Caco-2 (cell line): ENCODE measurements at regions not wholly inside any gene's neighbourhood (a gene's known extent, or its start where the extent isn't known, plus 50 kb on each side); places are given as distances from the start of the nearest gene placed in this dataset.

Experiments used
- BruUV-seq: library from RNA; stranded (reverse); fragments of 400-500 nt; replicated peaks from 2 replicates; lab custom pipeline; 2021; lab: Mats Ljungman, UMichigan
- CTCF ChIA-PET: fragments of 300-600 bp; sonication (Branson Sonifier 250); formaldehyde crosslinking; loops from one replicate; lab custom pipeline; 2022; ENCODE audit warnings: antibody characterized with exemption; lab: Charles Lee
- POLR2A ChIA-PET: fragments of 300-600 bp; sonication (Branson Sonifier 250); formaldehyde crosslinking; loops from one replicate; lab custom pipeline; 2022; ENCODE audit warnings: antibody characterized with exemption; lab: Charles Lee
- DNase-seq, 2 experiments: peaks; one replicate each; pipeline versions ENCODE4 v3.0.0 to v3.0.0-alpha.2; 2020 to 2022
- H3K27me3 ChIP-seq: replicated peaks from 2 replicates; pipeline ENCODE4 v1.6.0; 2011; ENCODE audit warnings: low read length; ENCODE audit not compliant: control insufficient read depth, insufficient read depth
- H3K36me3 ChIP-seq: 2 replicates; pipeline ENCODE4 v1.5.1; 2011; ENCODE audit warnings: low read length; ENCODE audit not compliant: control insufficient read depth, insufficient read depth
- H3K4me1 ChIP-seq: fragments of 250-450 bp; sonication (Bioruptor Pico); 2 replicates; pipeline ENCODE4 v1.5.1; 2020; ENCODE audit warnings: mild to moderate bottlenecking
- H3K4me3 ChIP-seq: 2 replicates; pipeline ENCODE4 v1.5.1; 2011; ENCODE audit warnings: low read depth, mild to moderate bottlenecking, control low read depth, low read length
- H3K9me3 ChIP-seq: fragments of 250-450 bp; sonication (Bioruptor Pico); 2 replicates; pipeline ENCODE4 v1.5.1; 2020; ENCODE audit warnings: mild to moderate bottlenecking, moderate library complexity
- H3K27ac Mint-ChIP-seq: one replicate; pipeline ENCODE4 v1.8.0; 2022; ENCODE audit warnings: mixed read lengths; ENCODE audit not compliant: unreplicated experiment
- H3K27me3 Mint-ChIP-seq: one replicate; pipeline ENCODE4 v1.8.0; 2022; ENCODE audit warnings: mixed read lengths; ENCODE audit not compliant: insufficient read depth, unreplicated experiment
- H3K36me3 Mint-ChIP-seq: one replicate; pipeline ENCODE4 v1.8.0; 2022; ENCODE audit warnings: mild to moderate bottlenecking, mixed read lengths; ENCODE audit not compliant: insufficient read depth, unreplicated experiment
- H3K4me1 Mint-ChIP-seq: one replicate; pipeline ENCODE4 v1.8.0; 2022; ENCODE audit warnings: low read depth, mixed read lengths; ENCODE audit not compliant: unreplicated experiment
- H3K4me3 Mint-ChIP-seq: one replicate; pipeline ENCODE4 v1.8.0; 2022; ENCODE audit warnings: mild to moderate bottlenecking, moderate library complexity, mixed read lengths; ENCODE audit not compliant: unreplicated experiment
- H3K9me3 Mint-ChIP-seq: one replicate; pipeline ENCODE4 v1.8.0; 2022; ENCODE audit warnings: mixed read lengths; ENCODE audit not compliant: unreplicated experiment
- intact Hi-C: fragments of 100-400 bp; cut with micrococcal nuclease; formaldehyde crosslinking; loops from one replicate; pipeline ENCODE4 v1.10.0; 2022; ENCODE audit not compliant: unreplicated experiment
- TF ChIP-seq, protein P1 (sequence below), 2 experiments: fragments of 200-600 bp in 1 of 2; IDR thresholded peaks; 1 replicate in 1 of 2; 2 replicates in 1 of 2; pipeline versions ENCODE4 v1.5.1 to v1.8.0; 2011 to 2022; ENCODE audit warnings: antibody characterized with exemption in 1 of 2, control low read depth in 1 of 2, inconsistent platforms in 1 of 2, low read depth in 1 of 2, low read length in 1 of 2, mild to moderate bottlenecking in 1 of 2, moderate library complexity in 1 of 2; ENCODE audit not compliant: insufficient read depth in 1 of 2, severe bottlenecking in 1 of 2, unreplicated experiment in 1 of 2

GRCh38 chr6:56357616-56358373 lies 110.4 kb upstream of the COL21A1 start:
- Mint-ChIP-seq H3K4me3 (no peak overlapping the region), H3K9me3 (peaks cover 11% of the 10 kb centered on the region), H3K36me3 (no peaks in the 10 kb centered on the region), H3K27me3 (no peaks in the 10 kb centered on the region), H3K4me1 (no peaks in the 10 kb centered on the region), H3K27ac (no peak overlapping the region)
- intact Hi-C loops = loop anchor here (2.0 to 10.0 kb wide), 3 partner anchors 43 to 497 kb away; no protein-coding TSS in a partner anchor
- TF ChIP-seq, protein P1, sequence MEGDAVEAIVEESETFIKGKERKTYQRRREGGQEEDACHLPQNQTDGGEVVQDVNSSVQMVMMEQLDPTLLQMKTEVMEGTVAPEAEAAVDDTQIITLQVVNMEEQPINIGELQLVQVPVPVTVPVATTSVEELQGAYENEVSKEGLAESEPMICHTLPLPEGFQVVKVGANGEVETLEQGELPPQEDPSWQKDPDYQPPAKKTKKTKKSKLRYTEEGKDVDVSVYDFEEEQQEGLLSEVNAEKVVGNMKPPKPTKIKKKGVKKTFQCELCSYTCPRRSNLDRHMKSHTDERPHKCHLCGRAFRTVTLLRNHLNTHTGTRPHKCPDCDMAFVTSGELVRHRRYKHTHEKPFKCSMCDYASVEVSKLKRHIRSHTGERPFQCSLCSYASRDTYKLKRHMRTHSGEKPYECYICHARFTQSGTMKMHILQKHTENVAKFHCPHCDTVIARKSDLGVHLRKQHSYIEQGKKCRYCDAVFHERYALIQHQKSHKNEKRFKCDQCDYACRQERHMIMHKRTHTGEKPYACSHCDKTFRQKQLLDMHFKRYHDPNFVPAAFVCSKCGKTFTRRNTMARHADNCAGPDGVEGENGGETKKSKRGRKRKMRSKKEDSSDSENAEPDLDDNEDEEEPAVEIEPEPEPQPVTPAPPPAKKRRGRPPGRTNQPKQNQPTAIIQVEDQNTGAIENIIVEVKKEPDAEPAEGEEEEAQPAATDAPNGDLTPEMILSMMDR (IDR thresholded peaks at IDR 0.05; ENCODE audit: insufficient read depth in 1 of 2, low read depth in 1 of 2, low read length in 1 of 2, severe bottlenecking in 1 of 2, unreplicated experiment in 1 of 2) = no peak
- H3K9me3 ChIP-seq = no peaks in the 10 kb centered on the region
- ChIA-PET CTCF (no interaction called here), POLR2A (no interaction called here)
- no peaks in the 10 kb centered on the region for H3K36me3 ChIP-seq
- no TSS peak for BruUV-seq
- no peaks in the 10 kb centered on the region for H3K4me1 ChIP-seq
- no peak overlapping the region for H3K4me3 ChIP-seq
- no peaks in the 10 kb centered on the region for H3K27me3 ChIP-seq
- DNase-seq = no peak

- Histone ChIP-seq H3K9me3 (no peaks in the 10 kb centered on the region), H3K4me3 (no peak overlapping the region), H3K27me3 (no peaks in the 10 kb centered on the region), H3K4me1 (no peaks in the 10 kb centered on the region), H3K36me3 (no peaks in the 10 kb centered on the region)
- TF ChIP-seq, protein P1 (IDR thresholded peaks at IDR 0.05; ENCODE audit: insufficient read depth in 1 of 2, low read depth in 1 of 2, low read length in 1 of 2, severe bottlenecking in 1 of 2, unreplicated experiment in 1 of 2) = no peak
- H3K9me3 Mint-ChIP-seq = peaks cover 11% of the 10 kb centered on the region
- H3K4me1 Mint-ChIP-seq = no peaks in the 10 kb centered on the region
- POLR2A ChIA-PET = no interaction called here
- no peaks in the 10 kb centered on the region for H3K27me3 Mint-ChIP-seq
- H3K36me3 Mint-ChIP-seq = no peaks in the 10 kb centered on the region
- no TSS peak for BruUV-seq
- no peak for DNase-seq
- intact Hi-C loops = loop anchor here (10.0 kb wide), 1 partner anchor 498 kb away; no protein-coding TSS in a partner anchor
- CTCF ChIA-PET = interaction anchor here (1.2 kb wide), 1 partner anchor 239 kb away, joined by 3 read pairs; no protein-coding TSS in a partner anchor
- no peak overlapping the region for H3K27ac Mint-ChIP-seq
- no peak overlapping the region for H3K4me3 Mint-ChIP-seq
These were observed 109.0 kb upstream of the COL21A1 start for GRCh38 chr6:56356426-56356825.

- no peaks in the 10 kb centered on the region for H3K27me3 ChIP-seq
- no peaks in the 10 kb centered on the region for H3K4me1 ChIP-seq
- H3K36me3 ChIP-seq = no peaks in the 10 kb centered on the region
- H3K4me3 ChIP-seq = no peak overlapping the region
- Mint-ChIP-seq H3K9me3 (peaks cover 11% of the 10 kb centered on the region), H3K27ac (no peak overlapping the region), H3K36me3 (no peaks in the 10 kb centered on the region), H3K4me3 (no peak overlapping the region), H3K4me1 (no peaks in the 10 kb centered on the region), H3K27me3 (no peaks in the 10 kb centered on the region)
- ChIA-PET POLR2A (no interaction called here), CTCF (no interaction called here)
- no TSS peak for BruUV-seq
- TF ChIP-seq, protein P1 (IDR thresholded peaks at IDR 0.05; ENCODE audit: insufficient read depth in 1 of 2, low read depth in 1 of 2, low read length in 1 of 2, severe bottlenecking in 1 of 2, unreplicated experiment in 1 of 2) = no peak
- intact Hi-C loops = loop anchor here (10.0 kb wide), 1 partner anchor 501 kb away; no protein-coding TSS in a partner anchor
- DNase-seq = no peak
- no peaks in the 10 kb centered on the region for H3K9me3 ChIP-seq
These were observed 106.5 kb upstream of the COL21A1 start for GRCh38 chr6:56353860-56354259.
